HEK293T (cell line): ENCODE measurements at regions not wholly inside any gene's neighbourhood (a gene's known extent, or its start where the extent isn't known, plus 50 kb on each side); places are given as distances from the start of the nearest gene placed in this dataset.

ENCODE experiments used
- CTCF ChIA-PET: fragments of 350-600 bp; formaldehyde crosslinking; extraction: SDS; loops from one replicate; lab custom pipeline; 2021; ENCODE audit warnings: antibody characterized with exemption, inconsistent platforms; lab: Yijun Ruan, JAX
- POLR2A ChIA-PET: fragments of 350-600 bp; formaldehyde crosslinking; extraction: SDS; loops from one replicate; lab custom pipeline; 2020; ENCODE audit warnings: antibody characterized with exemption, inconsistent platforms; lab: Yijun Ruan, JAX
- DNase-seq: peaks from one replicate; pipeline ENCODE4 v3.0.0; 2012; ENCODE audit warnings: mixed read lengths; ENCODE audit errors: extremely low spot score
- ARNT ChIP-seq: fragments of 450-650 bp; IDR thresholded peaks from 2 replicates; pipeline ENCODE4 v1.6.1; 2017; ENCODE audit warnings: mild to moderate bottlenecking
- BHLHE40 ChIP-seq: fragments of 450-650 bp; IDR thresholded peaks from 2 replicates; pipeline ENCODE4 v1.6.1; 2016; ENCODE audit warnings: mild to moderate bottlenecking, moderate library complexity, borderline replicate concordance
- CTBP1 ChIP-seq: fragments of 450-650 bp; IDR thresholded peaks from 2 replicates; pipeline ENCODE4 v1.6.1; 2016; ENCODE audit warnings: borderline replicate concordance
- ELF4 ChIP-seq: fragments of 450-650 bp; IDR thresholded peaks from 2 replicates; pipeline ENCODE4 v1.6.1; 2017; ENCODE audit warnings: antibody characterized with exemption
- FOXA1 ChIP-seq: fragments of 450-650 bp; IDR thresholded peaks from 2 replicates; pipeline ENCODE4 v1.6.1; 2016; ENCODE audit warnings: mild to moderate bottlenecking
- FOXK2 ChIP-seq: fragments of 450-650 bp; IDR thresholded peaks from 2 replicates; pipeline ENCODE4 v1.6.1; 2016; ENCODE audit warnings: mild to moderate bottlenecking
- FOXM1 ChIP-seq: fragments of 450-650 bp; IDR thresholded peaks from 2 replicates; pipeline ENCODE4 v1.6.1; 2017; ENCODE audit warnings: mild to moderate bottlenecking, borderline replicate concordance
- HDGF ChIP-seq: fragments of 450-650 bp; IDR thresholded peaks from 2 replicates; pipeline ENCODE4 v1.6.1; 2017; ENCODE audit warnings: antibody characterized with exemption, borderline replicate concordance
- L3MBTL2 ChIP-seq: fragments of 450-650 bp; conservative IDR thresholded peaks from 2 replicates; pipeline ENCODE4 v1.6.1; 2016; ENCODE audit warnings: mild to moderate bottlenecking
- LEF1 ChIP-seq: fragments of 450-650 bp; IDR thresholded peaks from 2 replicates; pipeline ENCODE4 v1.6.1; 2017; ENCODE audit warnings: mild to moderate bottlenecking, borderline replicate concordance
- NFRKB ChIP-seq: fragments of 450-650 bp; IDR thresholded peaks from 2 replicates; pipeline ENCODE4 v1.6.1; 2016; ENCODE audit warnings: mild to moderate bottlenecking, moderate library complexity
- SP1 ChIP-seq: fragments of 450-650 bp; IDR thresholded peaks from 2 replicates; pipeline ENCODE4 v1.6.1; 2017
- SUZ12 ChIP-seq: fragments of 450-650 bp; IDR thresholded peaks from 2 replicates; pipeline ENCODE4 v1.6.1; 2016; ENCODE audit warnings: mild to moderate bottlenecking
- TARDBP ChIP-seq: fragments of 450-650 bp; IDR thresholded peaks from 2 replicates; pipeline ENCODE4 v1.6.1; 2016
- ZNF384 ChIP-seq: fragments of 450-650 bp; IDR thresholded peaks from 2 replicates; pipeline ENCODE4 v1.6.1; 2016
- TF ChIP-seq, protein P1 (sequence below): fragments of 450-650 bp; IDR thresholded peaks from 2 replicates; pipeline ENCODE4 v1.6.1; 2016

DNA sequence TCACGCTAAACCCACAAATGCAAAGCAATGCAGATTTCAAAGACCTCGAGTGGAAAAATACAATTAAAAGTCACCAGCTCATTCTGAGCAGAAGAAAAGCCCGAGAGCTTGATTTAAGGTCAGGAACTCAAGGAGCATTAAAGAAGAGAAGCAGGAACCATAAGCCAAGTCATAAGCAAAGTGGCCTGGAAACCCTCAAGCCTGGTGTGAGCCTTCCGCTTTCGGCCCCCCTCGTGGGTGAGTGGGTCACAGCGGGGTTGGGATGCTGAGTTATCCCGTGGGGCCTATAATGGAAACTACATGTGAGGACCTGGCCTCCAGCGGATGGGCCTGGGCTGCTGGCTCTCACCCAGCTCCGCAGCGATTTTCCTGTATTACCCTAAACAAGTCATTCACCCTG, 504.3 kb downstream of the RAB28 start:
- POLR2A ChIA-PET = no interaction called here
- TF ChIP-seq LEF1 (no peak), BHLHE40 (no peak), SUZ12 (no peak), ZNF384 (no peak), CTBP1 (no peak), FOXM1 (no peak), L3MBTL2 (no peak), NFRKB (no peak), HDGF (no peak), TARDBP (no peak), SP1 (no peak), FOXA1 (no peak), FOXK2 (no peak), ELF4 (no peak)
- TF ChIP-seq, protein P1, sequence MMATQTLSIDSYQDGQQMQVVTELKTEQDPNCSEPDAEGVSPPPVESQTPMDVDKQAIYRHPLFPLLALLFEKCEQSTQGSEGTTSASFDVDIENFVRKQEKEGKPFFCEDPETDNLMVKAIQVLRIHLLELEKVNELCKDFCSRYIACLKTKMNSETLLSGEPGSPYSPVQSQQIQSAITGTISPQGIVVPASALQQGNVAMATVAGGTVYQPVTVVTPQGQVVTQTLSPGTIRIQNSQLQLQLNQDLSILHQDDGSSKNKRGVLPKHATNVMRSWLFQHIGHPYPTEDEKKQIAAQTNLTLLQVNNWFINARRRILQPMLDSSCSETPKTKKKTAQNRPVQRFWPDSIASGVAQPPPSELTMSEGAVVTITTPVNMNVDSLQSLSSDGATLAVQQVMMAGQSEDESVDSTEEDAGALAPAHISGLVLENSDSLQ = no peak
- DNase-seq = no peak
- CTCF ChIA-PET = interaction anchor here (0.5 kb wide), 1 partner anchor 933 kb away, joined by 3 read pairs; no protein-coding TSS in a partner anchor

DNA sequence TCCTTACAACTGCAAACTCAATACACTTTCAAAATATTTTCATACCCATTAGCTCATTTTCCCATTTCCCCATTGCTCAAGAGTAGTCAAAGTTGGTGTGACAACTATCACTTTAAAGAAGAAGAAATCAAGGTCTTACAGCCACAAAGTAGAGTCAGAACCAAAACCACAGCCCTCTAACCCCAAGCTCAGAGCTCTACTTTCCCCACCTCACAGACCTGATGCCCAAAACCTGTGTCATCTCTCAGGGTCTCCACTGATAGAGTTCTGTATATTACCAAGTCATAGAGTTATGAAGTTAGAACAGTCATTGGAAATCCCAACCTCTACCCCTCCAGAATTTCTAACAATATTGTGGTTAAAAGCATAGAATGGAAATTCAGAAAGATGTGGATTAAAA, 505.8 kb downstream of the RAB28 start:
- no peak for DNase-seq
- TF ChIP-seq NFRKB (no peak), FOXA1 (no peak), ZNF384 (no peak), HDGF (no peak), SUZ12 (no peak), LEF1 (no peak)
- POLR2A ChIA-PET = no interaction called here
- CTCF ChIA-PET = no interaction called here

DNA sequence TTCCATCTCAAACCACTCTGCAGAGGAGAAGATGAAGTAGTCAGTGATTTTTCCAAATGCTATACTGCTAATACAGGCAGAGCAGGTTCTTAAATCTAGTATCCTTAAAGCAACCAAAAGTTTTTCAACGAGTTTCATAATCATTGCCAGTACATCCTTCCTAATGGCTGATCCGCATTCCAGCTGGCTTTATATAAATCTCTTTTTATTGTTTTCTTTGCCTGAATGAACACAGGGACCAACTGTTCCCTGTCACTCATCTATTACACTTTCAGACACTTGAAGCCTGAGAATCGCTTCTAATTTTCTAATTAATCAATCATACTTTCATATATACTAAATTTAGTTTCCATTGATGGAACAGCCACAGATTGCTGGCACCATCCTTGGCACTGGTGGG, 508.6 kb downstream of the RAB28 start:
- TF ChIP-seq, protein P1 = 0 out of 2 replicates have a peak, but pooled peaks have one; percentile 7
- no peak for TF ChIP-seq ARNT
- POLR2A ChIA-PET = no interaction called here
- CTCF ChIA-PET = no interaction called here
- no peak for DNase-seq

DNA sequence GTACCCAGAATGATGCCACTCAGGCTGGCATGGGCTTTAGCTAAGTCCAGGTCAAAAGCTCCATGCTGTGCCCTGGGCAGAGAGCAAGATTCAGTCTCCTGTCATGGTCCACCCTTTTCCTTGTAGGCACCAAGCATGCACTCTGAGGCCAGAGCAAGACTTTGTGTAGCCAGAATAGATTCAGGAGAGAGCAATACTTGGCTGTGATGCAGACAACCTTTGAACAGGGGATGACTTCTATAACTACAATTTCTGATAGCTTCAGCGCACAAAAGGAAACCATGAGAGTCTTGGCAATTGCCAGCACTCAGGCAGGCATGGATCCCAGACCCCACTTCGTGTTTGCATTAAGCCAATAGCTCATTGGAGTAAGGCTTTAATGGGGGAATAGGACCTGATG, 510.6 kb downstream of the RAB28 start:
- no peak for DNase-seq
- TF ChIP-seq FOXM1 (no peak), SP1 (no peak), CTBP1 (no peak), ARNT (no peak), L3MBTL2 (no peak), ZNF384 (no peak), LEF1 (no peak), TARDBP (no peak), FOXK2 (no peak), ELF4 (no peak), BHLHE40 (no peak), SUZ12 (no peak), NFRKB (no peak), FOXA1 (no peak), HDGF (no peak)
- TF ChIP-seq, protein P1 = no peak
- ChIA-PET POLR2A (no interaction called here), CTCF (interaction anchor here (0.6 kb wide), 1 partner anchor 276 kb away, joined by 3 read pairs; no protein-coding TSS in a partner anchor)

DNA sequence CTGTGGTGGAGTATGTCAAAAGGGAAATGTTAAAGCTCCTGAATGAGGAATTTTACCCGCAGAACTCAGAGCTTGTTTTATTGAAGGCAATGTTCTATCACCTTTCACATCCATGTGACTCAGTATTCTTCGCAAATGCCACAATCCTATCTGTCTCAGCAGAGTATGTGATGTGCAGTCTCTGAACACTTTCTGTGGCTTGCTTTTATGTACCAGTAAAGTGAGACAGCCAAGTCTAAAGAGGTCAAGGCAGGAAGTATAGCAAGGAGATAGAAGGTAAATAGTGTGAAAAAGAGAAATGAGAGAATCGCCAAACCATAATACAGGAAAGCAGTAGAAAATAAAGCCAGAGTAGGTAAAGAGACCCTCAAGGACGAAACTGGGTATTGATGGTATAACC, 515.8 kb downstream of the RAB28 start:
- no peak for DNase-seq
- no peak for TF ChIP-seq HDGF
- TF ChIP-seq BHLHE40 = no peak
- no peak for TF ChIP-seq FOXK2
- no peak for TF ChIP-seq L3MBTL2
- ChIA-PET POLR2A (no interaction called here), CTCF (no interaction called here)

DNA sequence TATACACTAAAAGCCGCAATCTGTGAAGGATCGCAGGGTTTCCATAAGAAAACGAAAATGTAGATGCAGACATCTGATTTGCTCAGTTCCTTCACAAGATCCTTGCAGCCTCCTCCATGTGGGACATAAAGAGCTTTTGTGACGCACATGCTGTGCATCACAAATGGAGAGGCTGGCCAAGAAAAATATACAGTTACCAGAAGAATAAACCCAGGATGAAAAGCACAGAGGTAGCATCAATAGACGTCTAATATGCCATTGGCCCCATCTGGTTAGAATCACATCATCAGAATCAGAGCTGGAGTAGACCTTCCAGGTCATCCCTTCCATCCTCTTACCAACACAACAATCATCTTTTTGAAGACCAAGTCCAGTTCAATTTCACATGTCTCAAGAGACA, 517.4 kb downstream of the RAB28 start:
- CTCF ChIA-PET = no interaction called here
- TF ChIP-seq SUZ12 = no peak
- no peak for TF ChIP-seq SP1
- no peak for TF ChIP-seq TARDBP
- TF ChIP-seq, protein P1 = no peak
- TF ChIP-seq L3MBTL2 = no peak
- no peak for TF ChIP-seq ELF4
- no peak for TF ChIP-seq CTBP1
- no peak for TF ChIP-seq HDGF
- TF ChIP-seq ZNF384 = no peak
- no peak for TF ChIP-seq ARNT
- no peak for TF ChIP-seq NFRKB
- TF ChIP-seq FOXK2 = no peak
- TF ChIP-seq FOXM1 = no peak
- TF ChIP-seq BHLHE40 = no peak
- no peak for TF ChIP-seq LEF1
- TF ChIP-seq FOXA1 = no peak
- DNase-seq = no peak
- POLR2A ChIA-PET = no interaction called here
